ENCODE measurements at regions not wholly inside any gene's neighbourhood (a gene's known extent, or its start where the extent isn't known, plus 50 kb on each side); places are given as distances from the start of the nearest gene placed in this dataset.

- WGBS, 4 donors, result 81 to 90% (median 88%) methylated on average over 2 of the region's 2 CpGs
- intact Hi-C loops (cut with DNase I), result no loop called here
- Histone ChIP-seq H3K9me3 (replicated peaks in 1 of 3) (no peaks in the 10 kb centered on the region), H3K27me3 (no peaks in the 10 kb centered on the region), H3K4me3 (no peak overlapping the region), H3K4me1 (replicated peaks in 1 of 2) (no peaks in the 10 kb centered on the region), H3K27ac (no peak overlapping the region), H3K36me3 (replicated peaks in 1 of 2) (no peaks in the 10 kb centered on the region)
- DNase-seq, result no peak
- TF ChIP-seq CTCF (IDR thresholded peaks at IDR 0.05) (no peak), POLR2A (IDR thresholded peaks at IDR 0.05) (no peak)
Measured at GRCh38 chr3:1693145-1693544, 405.5 kb upstream of the CNTN4 start.

DNA sequence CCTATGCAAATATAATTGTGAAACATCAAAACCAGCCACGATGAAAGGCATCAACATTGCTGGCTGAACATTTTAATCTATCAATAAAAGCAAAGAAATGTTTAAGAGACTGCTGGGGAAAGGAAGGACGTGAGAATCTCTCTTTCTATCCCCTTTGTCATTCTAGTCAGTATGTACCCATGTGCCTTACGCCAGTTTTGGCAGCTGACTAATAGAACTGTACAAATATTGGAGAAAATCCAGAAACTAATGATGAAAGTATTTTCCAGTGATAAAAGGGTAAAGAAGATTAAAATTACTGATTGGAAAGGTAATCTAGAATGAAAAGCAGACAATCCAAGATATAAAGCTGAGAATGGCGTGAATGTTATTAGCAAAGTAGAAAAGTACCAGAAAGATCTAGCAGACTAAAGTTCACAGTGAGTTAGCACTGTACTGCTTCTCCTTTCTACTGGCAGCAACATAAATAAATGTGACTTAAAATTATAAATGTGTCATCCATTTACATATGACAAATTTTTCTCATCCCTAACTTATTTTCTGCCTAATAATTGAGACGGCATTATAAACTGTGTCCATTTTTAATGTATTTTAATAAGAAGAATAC, 401.9 kb upstream of the CNTN4 start:
- TF ChIP-seq POLR2A (IDR thresholded peaks at IDR 0.05) (no peak), CTCF (IDR thresholded peaks at IDR 0.05) (no peak)
- Histone ChIP-seq H3K4me3 (no peak overlapping the region), H3K36me3 (replicated peaks in 1 of 2) (no peaks in the 10 kb centered on the region), H3K27ac (no peak overlapping the region), H3K9me3 (replicated peaks in 1 of 3) (no peaks in the 10 kb centered on the region), H3K4me1 (replicated peaks in 1 of 2) (no peaks in the 10 kb centered on the region), H3K27me3 (no peaks in the 10 kb centered on the region)
- WGBS, 4 donors, result 33 to 43% (median 41%) methylated on average over 5 of the region's 5 CpGs
- no peak for DNase-seq
- intact Hi-C loops (cut with DNase I), result no loop called here

DNA sequence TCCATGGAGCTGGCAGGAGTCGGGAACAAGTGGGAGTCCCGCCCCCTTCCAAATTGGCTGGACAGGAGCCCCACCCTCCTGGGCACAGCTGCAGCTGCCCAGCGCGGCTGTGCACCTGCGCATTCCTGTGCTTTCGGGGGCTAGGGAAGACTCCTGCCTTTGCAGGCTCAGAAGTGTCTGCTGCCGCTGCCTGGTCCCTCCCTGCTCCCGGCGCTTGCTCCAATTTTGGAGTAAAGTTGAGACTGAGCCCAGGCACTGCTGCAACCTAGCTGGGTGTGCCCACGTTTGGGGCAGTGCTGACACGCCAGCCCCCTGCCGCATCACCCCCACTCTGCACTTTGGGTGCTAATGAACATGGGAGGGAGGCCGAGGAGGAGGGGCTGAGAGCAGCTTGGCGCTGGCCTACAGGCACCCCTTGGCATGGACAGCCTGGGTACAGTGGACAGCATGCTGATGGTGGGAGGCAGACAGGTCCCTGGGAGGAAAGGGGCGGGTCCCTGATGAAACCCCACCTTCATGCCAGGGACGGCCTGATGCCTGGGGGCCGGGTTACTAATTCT, 399.2 kb upstream of the CNTN4 start:
- Histone ChIP-seq H3K4me1 (replicated peaks in 1 of 2) (no peaks in the 10 kb centered on the region), H3K4me3 (no peak overlapping the region), H3K27ac (no peak overlapping the region), H3K36me3 (replicated peaks in 1 of 2) (no peaks in the 10 kb centered on the region), H3K9me3 (replicated peaks in 1 of 3) (no peaks in the 10 kb centered on the region), H3K27me3 (no peaks in the 10 kb centered on the region)
- WGBS, 4 donors, result 78 to 92% (median 85%) methylated on average over 3 to 17 of the region's 17 CpGs
- no peak for DNase-seq
- no peak for TF ChIP-seq CTCF (IDR thresholded peaks at IDR 0.05)
- no peak for TF ChIP-seq POLR2A (IDR thresholded peaks at IDR 0.05)
- intact Hi-C loops (cut with DNase I), result no loop called here

DNA sequence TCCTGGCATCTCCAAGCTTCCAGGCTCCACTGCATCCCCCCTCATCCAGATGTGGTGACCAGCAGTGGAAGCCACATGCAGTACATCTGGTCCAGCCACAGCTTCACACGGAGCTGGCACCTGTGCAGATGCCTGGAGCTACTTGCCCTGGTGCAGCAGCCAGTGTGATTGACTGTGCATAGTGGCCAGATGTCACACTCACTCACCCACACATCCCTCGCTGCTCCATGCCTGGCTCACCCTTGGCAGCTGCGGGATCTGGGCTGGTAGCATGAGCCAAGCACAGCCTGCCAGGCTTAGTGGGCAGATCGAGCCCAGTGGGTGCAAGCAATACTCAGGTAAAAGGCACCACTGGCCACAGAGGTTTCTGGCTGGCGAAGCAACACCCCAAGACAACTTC, 398.0 kb upstream of the CNTN4 start:
- no peaks in the 10 kb centered on the region for H3K27me3 ChIP-seq
- TF ChIP-seq POLR2A (IDR thresholded peaks at IDR 0.05) (no peak), CTCF (IDR thresholded peaks at IDR 0.05) (no peak)
- intact Hi-C loops (cut with DNase I), result no loop called here
- no peak for DNase-seq
- H3K27ac ChIP-seq, result no peak overlapping the region
- no peaks in the 10 kb centered on the region for H3K36me3 ChIP-seq (replicated peaks in 1 of 2)
- no peak overlapping the region for H3K4me3 ChIP-seq
- 65 to 86% (median 83%) methylated on average over 1 to 5 of the region's 5 CpGs for WGBS, 4 donors
- no peaks in the 10 kb centered on the region for H3K9me3 ChIP-seq (replicated peaks in 1 of 3)
- no peaks in the 10 kb centered on the region for H3K4me1 ChIP-seq (replicated peaks in 1 of 2)

All from adrenal gland (tissue), 9 donors.